ENCODE measurements at regions not wholly inside any gene's neighbourhood (a gene's known extent, or its start where the extent isn't known, plus 50 kb on each side); places are given as distances from the start of the nearest gene placed in this dataset.
"Not testable (repeated sequence)": the region's sequence is repeated elsewhere in the genome, so short reads cannot be mapped to it uniquely, and the experiment has no call there.

- ATAC-seq: no peak
- DNase-seq (ENCODE audit: low spot score): no peak
Observed at GRCh38 chr2:57402755-57403154, 643.9 kb upstream of the VRK2 start.

GRCh38 chr2:57407772-57408201 lies 638.8 kb upstream of the VRK2 start:
- no peak for ATAC-seq
- DNase-seq (ENCODE audit: low spot score): no peak

- ATAC-seq (no peak), DNase-seq (ENCODE audit: low spot score) (no peak)
Observed at GRCh38 chr2:57408587-57408986, 638.0 kb upstream of the VRK2 start.

GRCh38 chr2:57417007-57417406 lies 629.6 kb upstream of the VRK2 start:
- no peak for ATAC-seq
- DNase-seq (ENCODE audit: low spot score): no peak

GRCh38 chr2:57418859-57419346 lies 627.7 kb upstream of the VRK2 start:
- not testable (repeated sequence) for ATAC-seq; DNase-seq (ENCODE audit: low spot score)

- no peak for ATAC-seq
- DNase-seq (ENCODE audit: low spot score): no peak
Observed at GRCh38 chr2:57429831-57430230, 616.8 kb upstream of the VRK2 start.

GRCh38 chr2:57432528-57432927 lies 614.1 kb upstream of the VRK2 start:
- ATAC-seq (no peak), DNase-seq (ENCODE audit: low spot score) (no peak)

GRCh38 chr2:57434441-57434840 lies 612.2 kb upstream of the VRK2 start:
- ATAC-seq: no peak

GRCh38 chr2:57434972-57435371 lies 611.6 kb upstream of the VRK2 start:
- no peak for DNase-seq (ENCODE audit: low spot score)
- no peak for ATAC-seq

More at GRCh38 chr2:57434441-57434840, 612.2 kb upstream of the VRK2 start:
- no peak for DNase-seq (ENCODE audit: low spot score)

GRCh38 chr2:57437077-57437476 lies 609.5 kb upstream of the VRK2 start:
- no peak for ATAC-seq
- DNase-seq (ENCODE audit: low spot score): no peak

GRCh38 chr2:57440437-57440836 lies 606.2 kb upstream of the VRK2 start:
- DNase-seq (ENCODE audit: low spot score) (no peak), ATAC-seq (no peak)

GRCh38 chr2:57443086-57443485 lies 603.5 kb upstream of the VRK2 start:
- ATAC-seq: no peak
- no peak for DNase-seq (ENCODE audit: low spot score)

- ATAC-seq: no peak
- no peak for DNase-seq (ENCODE audit: low spot score)
Observed at GRCh38 chr2:57443973-57444521, 602.6 kb upstream of the VRK2 start.

GRCh38 chr2:57444752-57445430 lies 601.7 kb upstream of the VRK2 start:
- no peak for ATAC-seq
- no peak for DNase-seq (ENCODE audit: low spot score)

- no peak for DNase-seq (ENCODE audit: low spot score)
- ATAC-seq: no peak
Observed at GRCh38 chr2:57448816-57449215, 597.8 kb upstream of the VRK2 start.

GRCh38 chr2:57450170-57450569 lies 596.4 kb upstream of the VRK2 start:
- DNase-seq (ENCODE audit: low spot score): no peak
- ATAC-seq: no peak

- ATAC-seq: no peak
- no peak for DNase-seq (ENCODE audit: low spot score)
Observed at GRCh38 chr2:57452634-57453033, 594.0 kb upstream of the VRK2 start.

GRCh38 chr2:57453945-57454344 lies 592.7 kb upstream of the VRK2 start:
- DNase-seq (ENCODE audit: low spot score) (no peak), ATAC-seq (no peak)

GRCh38 chr2:57460396-57461276 lies 586.0 kb upstream of the VRK2 start:
- DNase-seq (ENCODE audit: low spot score): no peak
- no peak for ATAC-seq

GRCh38 chr2:57461624-57462023 lies 585.0 kb upstream of the VRK2 start:
- no peak for ATAC-seq
- no peak for DNase-seq (ENCODE audit: low spot score)

- ATAC-seq (no peak), DNase-seq (ENCODE audit: low spot score) (no peak)
Observed at GRCh38 chr2:57465067-57465466, 581.5 kb upstream of the VRK2 start.

GRCh38 chr2:57465967-57466366 lies 580.6 kb upstream of the VRK2 start:
- no peak for DNase-seq (ENCODE audit: low spot score)
- ATAC-seq: no peak
